Gastrocnemius medialis (tissue), 4 donors: ENCODE measurements at regions not wholly inside any gene's neighbourhood (a gene's known extent, or its start where the extent isn't known, plus 50 kb on each side); places are given as distances from the start of the nearest gene placed in this dataset.

Source experiments
- POLR2A ChIP-seq, 2 donors: fragments of 450-650 bp; IDR thresholded peaks; one replicate each; pipeline ENCODE4 v1.6.1; 2017; ENCODE audit warnings: antibody characterized with exemption in 2 of 2, mild to moderate bottlenecking in 2 of 2, moderate library complexity in 2 of 2
- TF ChIP-seq, protein P1 (sequence below), 5 experiments: fragments of 450-650 bp in 3 of 5; fragments of 200-600 bp in 2 of 5; sonication (generic) in 2 of 5; IDR thresholded peaks in 4 of 5; conservative IDR thresholded peaks in 1 of 5; 1 replicate in 4 of 5; 2 replicates in 1 of 5; pipeline ENCODE4 v1.5.1; 2016 to 2019; ENCODE audit warnings: antibody characterized with exemption in 5 of 5, mild to moderate bottlenecking in 3 of 5, moderate library complexity in 3 of 5

DNA sequence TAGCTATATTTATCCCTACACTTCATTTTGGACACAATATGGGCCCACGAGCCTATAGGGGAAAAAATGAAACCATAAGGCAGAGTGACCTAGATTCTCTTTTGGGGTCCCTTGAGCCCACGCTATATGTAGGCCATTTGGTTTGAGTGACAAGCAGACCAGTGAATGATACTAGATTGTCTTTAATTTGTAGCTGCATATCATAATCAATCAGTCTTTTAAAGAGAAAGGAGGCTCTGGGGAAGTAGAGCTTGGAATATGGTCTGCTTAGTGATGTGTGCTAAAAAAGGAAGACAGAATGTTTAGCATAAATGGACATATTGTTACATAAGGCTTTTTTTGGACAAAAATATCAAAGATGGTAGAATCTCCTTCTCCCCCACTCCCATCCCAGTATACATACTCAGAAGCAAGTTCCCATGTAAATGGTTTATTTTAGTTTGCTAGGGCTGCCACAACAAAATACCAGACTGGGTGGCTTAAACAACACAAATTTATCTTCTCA is 140.8 kb downstream of the CAPZA3 start:
- TF ChIP-seq, protein P1, sequence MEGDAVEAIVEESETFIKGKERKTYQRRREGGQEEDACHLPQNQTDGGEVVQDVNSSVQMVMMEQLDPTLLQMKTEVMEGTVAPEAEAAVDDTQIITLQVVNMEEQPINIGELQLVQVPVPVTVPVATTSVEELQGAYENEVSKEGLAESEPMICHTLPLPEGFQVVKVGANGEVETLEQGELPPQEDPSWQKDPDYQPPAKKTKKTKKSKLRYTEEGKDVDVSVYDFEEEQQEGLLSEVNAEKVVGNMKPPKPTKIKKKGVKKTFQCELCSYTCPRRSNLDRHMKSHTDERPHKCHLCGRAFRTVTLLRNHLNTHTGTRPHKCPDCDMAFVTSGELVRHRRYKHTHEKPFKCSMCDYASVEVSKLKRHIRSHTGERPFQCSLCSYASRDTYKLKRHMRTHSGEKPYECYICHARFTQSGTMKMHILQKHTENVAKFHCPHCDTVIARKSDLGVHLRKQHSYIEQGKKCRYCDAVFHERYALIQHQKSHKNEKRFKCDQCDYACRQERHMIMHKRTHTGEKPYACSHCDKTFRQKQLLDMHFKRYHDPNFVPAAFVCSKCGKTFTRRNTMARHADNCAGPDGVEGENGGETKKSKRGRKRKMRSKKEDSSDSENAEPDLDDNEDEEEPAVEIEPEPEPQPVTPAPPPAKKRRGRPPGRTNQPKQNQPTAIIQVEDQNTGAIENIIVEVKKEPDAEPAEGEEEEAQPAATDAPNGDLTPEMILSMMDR (IDR thresholded peaks at IDR 0.05 in 4 of 5, conservative IDR thresholded peaks at IDR 0.05 in 1 of 5), result no peak
- no peak for TF ChIP-seq POLR2A (IDR thresholded peaks at IDR 0.05)
